Lung microvascular endothelial cell (primary cell): ENCODE measurements at regions not wholly inside any gene's neighbourhood (a gene's known extent, or its start where the extent isn't known, plus 50 kb on each side); places are given as distances from the start of the nearest gene placed in this dataset.
"Not testable (repeated sequence)": the region's sequence is repeated elsewhere in the genome, so short reads cannot be mapped to it uniquely, and the experiment has no call there.

Experiments used
- DNase-seq, 2 donors: peaks; one replicate each; pipeline versions ENCODE4 v3.0.0 to v3.0.0-alpha.2; 2010; ENCODE audit warnings: low read depth in 2 of 2

GRCh38 chr13:75178436-75178835 is 303.5 kb downstream of the TBC1D4 start:
- DNase-seq: no peak

- DNase-seq: peak in 1 of 2 donors; percentile 15
Measured at GRCh38 chr13:75175575-75175974, 306.4 kb downstream of the TBC1D4 start.

GRCh38 chr13:75175097-75175496 is 306.9 kb downstream of the TBC1D4 start:
- not testable (repeated sequence) for DNase-seq

- DNase-seq: peak in 1 of 2 donors; percentile 44
Measured at GRCh38 chr13:75174481-75174880, 307.5 kb downstream of the TBC1D4 start.

GRCh38 chr13:75173457-75174356 is 308.3 kb downstream of the TBC1D4 start:
- DNase-seq: peak in 1 of 2 donors; percentile 17

- peak in 1 of 2 donors; percentile 37 for DNase-seq
Measured at GRCh38 chr13:75170311-75170710, 311.7 kb downstream of the TBC1D4 start.

- no peak for DNase-seq
Measured at GRCh38 chr13:75165543-75166230, 316.3 kb downstream of the TBC1D4 start.

- no peak for DNase-seq
Measured at GRCh38 chr13:75161804-75162203, 320.2 kb downstream of the TBC1D4 start.

- DNase-seq: no peak
Measured at GRCh38 chr13:75160984-75161383, 321.0 kb downstream of the TBC1D4 start.

GRCh38 chr13:75154331-75154730 is 327.6 kb downstream of the TBC1D4 start:
- DNase-seq: no peak

GRCh38 chr13:75153834-75154233 is 328.1 kb downstream of the TBC1D4 start:
- no peak for DNase-seq

GRCh38 chr13:75153386-75153785 is 328.6 kb downstream of the TBC1D4 start:
- DNase-seq: no peak

GRCh38 chr13:75151081-75151643 is 330.8 kb downstream of the TBC1D4 start:
- no peak for DNase-seq

GRCh38 chr13:75149776-75150175 is 332.2 kb downstream of the TBC1D4 start:
- DNase-seq: no peak

- no peak for DNase-seq
Measured at GRCh38 chr13:75147946-75148345, 334.0 kb downstream of the TBC1D4 start.

GRCh38 chr13:75146436-75146835 is 335.5 kb downstream of the TBC1D4 start:
- no peak for DNase-seq

GRCh38 chr13:75145927-75146326 is 336.0 kb downstream of the TBC1D4 start:
- no peak for DNase-seq

- no peak for DNase-seq
Measured at GRCh38 chr13:75139291-75139690, 342.7 kb downstream of the TBC1D4 start.

- no peak for DNase-seq
Measured at GRCh38 chr13:75137911-75138571, 343.9 kb downstream of the TBC1D4 start.

- no peak for DNase-seq
Measured at GRCh38 chr13:75136151-75136550, 345.8 kb downstream of the TBC1D4 start.

- peak in 1 of 2 donors; percentile 81 for DNase-seq
Measured at GRCh38 chr13:75135325-75135825, 346.6 kb downstream of the TBC1D4 start.
